ENCODE measurements at regions not wholly inside any gene's neighbourhood (a gene's known extent, or its start where the extent isn't known, plus 50 kb on each side); places are given as distances from the start of the nearest gene placed in this dataset.

DNA sequence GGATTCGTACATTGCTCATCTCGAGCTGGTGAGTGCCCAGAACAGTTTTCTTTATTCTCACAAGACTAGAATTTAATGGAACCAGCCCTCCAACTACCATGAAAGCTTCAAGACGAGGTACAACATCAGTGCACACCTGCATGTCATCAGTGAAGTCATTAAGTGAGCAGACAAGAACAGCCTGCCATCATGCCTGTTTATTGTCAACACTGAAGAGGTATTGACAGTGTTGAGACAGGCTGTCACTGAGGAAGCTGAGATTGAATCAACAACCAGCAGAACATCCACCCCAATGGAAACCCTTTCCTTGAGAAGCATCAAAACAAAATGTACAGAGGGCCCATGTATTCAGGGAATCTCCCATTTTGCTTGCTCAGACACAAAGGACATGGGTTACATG, 148.0 kb upstream of the TCF4 start:
- Histone ChIP-seq H3K4me1 (ENCODE audit: insufficient read depth, low read length, severe bottlenecking) (no peaks in the 10 kb centered on the region), H3K9ac (ENCODE audit: low read length) (no peak overlapping the region)

DNA sequence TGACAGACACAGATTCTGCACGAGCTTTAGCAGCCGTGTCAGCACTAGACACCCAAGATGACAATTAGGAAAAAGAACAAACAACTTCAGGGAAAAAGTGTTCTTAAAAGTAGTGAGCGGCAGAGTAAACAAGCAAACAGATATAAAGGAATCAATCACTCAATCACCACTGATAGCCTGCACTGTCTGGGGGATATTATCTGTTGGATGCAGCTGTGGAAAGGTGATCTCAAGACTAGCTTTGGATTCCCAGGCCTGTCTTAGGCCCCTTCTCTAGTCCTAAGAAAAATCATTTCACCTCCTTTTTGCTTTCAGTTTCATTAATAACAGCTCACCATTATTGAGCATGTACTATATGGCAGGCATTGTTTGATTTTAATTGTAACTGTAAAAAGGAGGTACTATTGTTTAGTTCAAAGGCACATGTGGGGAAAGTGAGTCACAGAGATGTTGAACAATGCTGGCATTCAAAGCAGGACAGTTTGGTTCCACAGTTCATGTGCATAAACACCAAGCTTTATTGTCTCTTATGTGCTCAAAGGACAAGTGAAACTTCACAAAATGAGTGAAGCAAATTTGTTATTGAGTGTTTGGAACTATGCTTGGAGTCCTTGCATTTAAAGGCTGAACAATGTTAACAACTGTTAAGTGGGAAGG, 147.3 kb upstream of the TCF4 start:
- Histone ChIP-seq H3K9me3 (ENCODE audit: low read length) (no peaks in the 10 kb centered on the region), H4K20me1 (ENCODE audit: insufficient read depth, low read length) (no peaks in the 10 kb centered on the region), H3K27ac (ENCODE audit: low read depth, low read length, poor library complexity, severe bottlenecking) (no peak overlapping the region), H3K27me3 (ENCODE audit: insufficient read depth, low read length) (no peaks in the 10 kb centered on the region; the same call in 1 of the 2 replicates), H3K79me2 (ENCODE audit: insufficient read depth, low read length) (no peaks in the 10 kb centered on the region), H3F3A (ENCODE audit: insufficient read depth, low read length) (no peaks in the 10 kb centered on the region), H3K9me2 (ENCODE audit: low read depth, low read length) (no peaks in the 10 kb centered on the region), H3K4me1 (ENCODE audit: insufficient read depth, low read length, severe bottlenecking) (no peaks in the 10 kb centered on the region), H3K4me2 (ENCODE audit: low read length) (no peak overlapping the region), H2AFZ (ENCODE audit: low read length) (no peak overlapping the region), H3K4me3 (ENCODE audit: low read depth, low read length, poor library complexity, severe bottlenecking) (no peak overlapping the region), H3K9ac (ENCODE audit: low read length) (no peak overlapping the region), H3K36me3 (ENCODE audit: insufficient read depth, low read length) (no peaks in the 10 kb centered on the region)
- no peak for TF ChIP-seq EZH2 (IDR thresholded peaks at IDR 0.05; ENCODE audit: borderline replicate concordance, low read length)

More for the DNA sequence above, 148.0 kb upstream of the TCF4 start:
- H3K4me2 ChIP-seq (ENCODE audit: low read length) = no peak overlapping the region
- no peaks in the 10 kb centered on the region for H3F3A ChIP-seq (ENCODE audit: insufficient read depth, low read length)
- H3K36me3 ChIP-seq (ENCODE audit: insufficient read depth, low read length) = no peaks in the 10 kb centered on the region
- H4K20me1 ChIP-seq (ENCODE audit: insufficient read depth, low read length) = no peaks in the 10 kb centered on the region
- no peaks in the 10 kb centered on the region for H3K79me2 ChIP-seq (ENCODE audit: insufficient read depth, low read length)
- no peak overlapping the region for H3K4me3 ChIP-seq (ENCODE audit: low read depth, low read length, poor library complexity, severe bottlenecking)
- H3K27me3 ChIP-seq (ENCODE audit: insufficient read depth, low read length) = no peaks in the 10 kb centered on the region; the same call in 1 of the 2 replicates
- H3K9me2 ChIP-seq (ENCODE audit: low read depth, low read length) = no peaks in the 10 kb centered on the region
- no peak overlapping the region for H3K27ac ChIP-seq (ENCODE audit: low read depth, low read length, poor library complexity, severe bottlenecking)
- TF ChIP-seq, protein P1, sequence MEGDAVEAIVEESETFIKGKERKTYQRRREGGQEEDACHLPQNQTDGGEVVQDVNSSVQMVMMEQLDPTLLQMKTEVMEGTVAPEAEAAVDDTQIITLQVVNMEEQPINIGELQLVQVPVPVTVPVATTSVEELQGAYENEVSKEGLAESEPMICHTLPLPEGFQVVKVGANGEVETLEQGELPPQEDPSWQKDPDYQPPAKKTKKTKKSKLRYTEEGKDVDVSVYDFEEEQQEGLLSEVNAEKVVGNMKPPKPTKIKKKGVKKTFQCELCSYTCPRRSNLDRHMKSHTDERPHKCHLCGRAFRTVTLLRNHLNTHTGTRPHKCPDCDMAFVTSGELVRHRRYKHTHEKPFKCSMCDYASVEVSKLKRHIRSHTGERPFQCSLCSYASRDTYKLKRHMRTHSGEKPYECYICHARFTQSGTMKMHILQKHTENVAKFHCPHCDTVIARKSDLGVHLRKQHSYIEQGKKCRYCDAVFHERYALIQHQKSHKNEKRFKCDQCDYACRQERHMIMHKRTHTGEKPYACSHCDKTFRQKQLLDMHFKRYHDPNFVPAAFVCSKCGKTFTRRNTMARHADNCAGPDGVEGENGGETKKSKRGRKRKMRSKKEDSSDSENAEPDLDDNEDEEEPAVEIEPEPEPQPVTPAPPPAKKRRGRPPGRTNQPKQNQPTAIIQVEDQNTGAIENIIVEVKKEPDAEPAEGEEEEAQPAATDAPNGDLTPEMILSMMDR (IDR thresholded peaks at IDR 0.05; ENCODE audit: low read length) = no peak
- TF ChIP-seq EZH2 (IDR thresholded peaks at IDR 0.05; ENCODE audit: borderline replicate concordance, low read length) = no peak
- H2AFZ ChIP-seq (ENCODE audit: low read length) = no peak overlapping the region
- no peaks in the 10 kb centered on the region for H3K9me3 ChIP-seq (ENCODE audit: low read length)

DNA sequence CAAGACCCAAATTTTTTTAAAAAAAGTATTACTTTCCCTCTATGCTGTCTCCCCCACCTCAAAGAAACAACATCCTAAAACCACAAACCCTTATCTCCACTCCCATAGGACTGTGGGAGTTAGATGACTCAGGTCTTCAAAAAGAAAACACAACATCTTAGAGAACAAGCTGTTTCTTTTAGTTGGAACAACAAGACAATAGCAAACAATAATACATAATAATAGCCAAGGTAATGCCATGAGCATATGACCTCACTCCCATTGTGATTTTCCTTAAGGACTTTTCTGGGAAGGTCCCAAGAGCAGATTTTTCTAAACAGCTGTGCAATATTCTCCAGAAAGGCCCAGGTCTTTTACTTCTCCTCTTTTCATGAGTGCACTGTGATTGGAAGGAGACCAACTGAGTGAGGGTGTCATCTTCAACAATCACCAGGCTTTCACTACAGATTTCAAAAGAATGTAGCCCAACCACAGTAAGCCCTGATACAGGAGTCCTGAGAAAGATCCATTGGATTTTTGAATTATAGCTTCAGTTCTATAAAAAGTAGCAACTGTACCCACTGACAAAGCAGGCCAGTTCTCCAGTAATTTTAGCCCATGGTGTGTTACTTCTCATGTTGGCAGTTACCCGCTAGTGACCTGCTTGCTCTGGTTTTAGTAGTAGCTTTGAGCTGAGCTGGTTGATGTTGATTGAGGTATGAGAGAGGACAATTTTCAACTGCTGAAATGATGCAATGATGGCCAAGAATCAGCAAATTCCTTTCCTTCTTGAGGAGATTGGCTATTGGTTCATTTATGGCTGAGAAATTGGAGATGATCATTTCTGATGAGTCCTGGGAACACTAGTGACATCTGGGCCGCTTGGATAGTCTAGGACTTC, 144.5 kb upstream of the TCF4 start:
- Histone ChIP-seq H3K9me2 (ENCODE audit: low read depth, low read length) (no peaks in the 10 kb centered on the region), H3K79me2 (ENCODE audit: insufficient read depth, low read length) (no peaks in the 10 kb centered on the region), H3K36me3 (ENCODE audit: insufficient read depth, low read length) (no peaks in the 10 kb centered on the region), H2AFZ (ENCODE audit: low read length) (no peak overlapping the region), H3K4me3 (ENCODE audit: low read depth, low read length, poor library complexity, severe bottlenecking) (no peak overlapping the region), H3F3A (ENCODE audit: insufficient read depth, low read length) (no peaks in the 10 kb centered on the region), H3K4me1 (ENCODE audit: insufficient read depth, low read length, severe bottlenecking) (no peaks in the 10 kb centered on the region), H3K9me3 (ENCODE audit: low read length) (no peaks in the 10 kb centered on the region), H4K20me1 (ENCODE audit: insufficient read depth, low read length) (no peaks in the 10 kb centered on the region), H3K27me3 (ENCODE audit: insufficient read depth, low read length) (no peaks in the 10 kb centered on the region; the same call in 1 of the 2 replicates), H3K9ac (ENCODE audit: low read length) (no peak overlapping the region), H3K4me2 (ENCODE audit: low read length) (no peak overlapping the region), H3K27ac (ENCODE audit: low read depth, low read length, poor library complexity, severe bottlenecking) (no peak overlapping the region)
- no peak for TF ChIP-seq EZH2 (IDR thresholded peaks at IDR 0.05; ENCODE audit: borderline replicate concordance, low read length)
- TF ChIP-seq, protein P1 (IDR thresholded peaks at IDR 0.05; ENCODE audit: low read length) = no peak

Measured in OCI-LY1 (cell line).